Lung microvascular endothelial cell (primary cell): ENCODE measurements at regions not wholly inside any gene's neighbourhood (a gene's known extent, or its start where the extent isn't known, plus 50 kb on each side); places are given as distances from the start of the nearest gene placed in this dataset.
A peak's percentile ranks its signal among the peaks of the same experiment; 100 is the strongest.
"Not testable (repeated sequence)": the region's sequence is repeated elsewhere in the genome, so short reads cannot be mapped to it uniquely, and the experiment has no call there.

Experiments
- DNase-seq, 2 donors: peaks; one replicate each; pipeline versions ENCODE4 v3.0.0 to v3.0.0-alpha.2; 2010; ENCODE audit warnings: low read depth in 2 of 2

GRCh38 chr6:146931214-146931613, 273.0 kb upstream of the STXBP5 start:
- peak in 1 of 2 donors; percentile 2 for DNase-seq

DNA sequence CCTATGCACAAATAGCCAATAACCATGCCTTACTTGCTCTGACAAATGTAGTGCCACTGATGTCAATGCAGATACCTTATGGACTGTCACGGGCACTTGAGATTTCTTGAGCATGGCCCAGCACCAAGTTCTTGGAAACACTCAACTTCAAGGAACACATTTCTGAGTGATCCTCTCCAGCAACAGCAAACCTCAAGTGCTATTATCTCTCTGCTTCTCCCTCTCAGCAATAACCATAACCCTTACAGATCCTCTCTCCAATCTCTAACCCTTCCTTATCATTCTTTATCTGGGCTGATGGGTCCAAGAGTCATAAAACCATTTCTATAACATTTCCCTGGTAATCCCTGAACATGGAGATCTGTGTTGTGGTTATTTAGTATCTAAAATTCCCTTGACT, 266.9 kb upstream of the STXBP5 start:
- no peak for DNase-seq

- no peak for DNase-seq
Observed at GRCh38 chr6:146938266-146938665, 266.0 kb upstream of the STXBP5 start.

DNA sequence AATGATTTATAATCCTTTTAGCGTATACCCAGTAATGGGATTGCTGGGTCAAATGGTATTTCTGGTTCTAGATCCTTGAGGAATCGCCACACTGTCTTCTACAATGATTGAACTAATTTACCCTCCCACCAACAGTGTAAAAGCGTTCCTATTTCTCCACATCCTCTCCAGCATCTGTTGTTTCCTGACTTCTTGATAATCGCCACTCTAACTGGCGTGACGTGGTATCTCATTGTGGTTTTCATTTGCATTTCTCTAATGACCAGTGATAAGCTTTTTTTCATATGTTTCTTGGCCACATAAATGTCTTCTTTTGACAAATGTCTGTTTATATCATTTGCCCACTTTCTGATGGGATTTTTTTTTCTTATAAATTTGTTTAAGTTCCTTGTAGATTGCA, 264.8 kb upstream of the STXBP5 start:
- not testable (repeated sequence) for DNase-seq

GRCh38 chr6:146943664-146944063, 260.6 kb upstream of the STXBP5 start:
- DNase-seq: no peak

DNA sequence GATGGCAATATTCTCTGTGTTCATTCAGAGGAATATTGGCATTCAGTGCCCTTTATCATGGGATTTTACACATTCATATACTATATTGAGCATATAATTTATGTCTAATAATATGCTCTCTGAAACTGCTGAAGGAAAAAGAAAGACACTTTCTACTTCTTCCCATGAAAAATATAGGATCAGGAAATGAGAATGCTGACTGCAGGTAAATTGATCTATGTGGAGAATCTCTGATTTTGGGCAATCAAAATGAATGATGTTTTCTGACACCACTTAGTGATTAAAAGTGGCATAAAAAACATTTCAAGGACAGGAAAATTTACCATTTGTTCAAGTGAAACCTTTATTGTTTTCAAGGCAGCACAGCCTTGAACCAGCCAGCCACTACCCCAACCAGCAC, 260.1 kb upstream of the STXBP5 start:
- DNase-seq: no peak

DNA sequence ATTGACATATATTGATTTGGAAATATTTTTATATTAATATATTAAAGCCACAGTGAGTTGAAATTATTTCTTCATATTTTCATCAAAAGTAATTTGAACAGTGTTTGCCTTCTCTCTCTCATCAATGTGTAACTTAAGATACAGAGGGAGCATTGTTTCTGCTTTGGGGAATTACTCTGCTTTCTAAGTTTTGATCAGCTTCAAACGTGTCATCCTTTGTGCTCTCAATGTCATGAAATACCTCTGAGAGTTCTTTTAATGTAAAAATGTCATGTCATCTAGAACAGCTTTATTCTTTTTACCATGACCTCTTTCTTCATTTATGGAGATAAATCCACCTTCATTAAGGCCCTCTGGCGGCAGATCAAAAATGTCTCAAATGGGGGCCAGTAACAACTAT, 259.4 kb upstream of the STXBP5 start:
- no peak for DNase-seq

DNA sequence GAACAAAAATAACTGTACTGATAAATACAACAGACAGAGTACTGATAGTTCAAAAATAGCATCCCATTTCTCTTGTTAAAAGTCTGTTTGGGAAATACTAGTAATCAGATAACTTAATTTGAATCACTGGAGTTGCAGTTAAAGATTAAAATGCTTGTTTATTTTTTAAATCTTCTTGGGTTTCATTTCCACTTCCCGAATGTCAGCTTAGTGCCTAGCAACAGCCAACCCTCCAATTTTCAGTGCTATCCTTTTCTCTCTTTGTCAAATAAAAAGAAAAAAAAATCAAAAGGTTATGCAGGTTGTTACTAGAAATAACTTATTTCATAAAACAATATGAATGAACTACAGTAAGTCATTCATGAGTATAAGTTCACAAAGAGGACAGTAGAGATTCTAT, 257.7 kb upstream of the STXBP5 start:
- DNase-seq: no peak

DNA sequence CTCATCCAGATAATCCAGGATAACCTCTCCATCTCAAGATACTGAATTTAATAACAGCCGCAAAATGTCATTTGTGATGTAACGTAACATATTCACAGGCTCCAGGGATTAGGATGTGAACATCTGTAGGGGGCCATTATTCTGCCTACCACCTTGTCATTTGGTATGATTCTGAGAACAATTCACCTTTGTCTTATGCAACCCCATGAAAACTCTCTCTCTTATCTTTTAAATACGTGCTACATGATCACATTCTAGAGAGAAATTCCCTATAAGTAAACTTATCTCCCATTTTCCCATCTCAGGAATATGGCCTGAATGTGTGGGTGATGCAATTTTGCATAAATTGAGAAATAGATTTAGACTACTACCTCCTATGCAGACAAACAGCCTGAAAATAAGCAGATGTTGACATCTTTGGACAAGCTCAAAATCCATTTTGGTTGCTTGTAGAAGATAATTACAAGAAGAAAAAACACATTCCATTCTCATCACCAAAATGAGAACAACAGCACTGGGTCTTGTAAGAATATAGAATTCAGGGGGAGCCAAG, 255.4 kb upstream of the STXBP5 start:
- no peak for DNase-seq

DNA sequence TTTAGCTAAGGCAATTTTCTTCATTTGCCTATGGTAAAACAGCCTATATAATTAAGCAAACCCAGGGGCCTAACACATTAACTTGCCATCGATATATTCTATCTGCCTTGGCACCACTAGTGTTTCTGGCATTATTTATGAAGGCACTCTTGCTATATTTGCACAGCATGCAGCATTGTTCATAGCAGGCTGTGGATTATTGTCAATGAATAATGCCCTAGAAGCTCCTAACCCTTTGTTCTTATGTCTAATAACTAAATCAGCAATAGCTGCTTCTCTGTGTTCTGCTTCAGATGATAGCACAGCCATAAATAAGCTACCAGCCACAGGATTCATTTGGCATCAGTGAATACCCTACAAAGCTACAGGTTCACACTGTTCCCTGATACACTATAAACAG, 254.8 kb upstream of the STXBP5 start:
- no peak for DNase-seq

DNA sequence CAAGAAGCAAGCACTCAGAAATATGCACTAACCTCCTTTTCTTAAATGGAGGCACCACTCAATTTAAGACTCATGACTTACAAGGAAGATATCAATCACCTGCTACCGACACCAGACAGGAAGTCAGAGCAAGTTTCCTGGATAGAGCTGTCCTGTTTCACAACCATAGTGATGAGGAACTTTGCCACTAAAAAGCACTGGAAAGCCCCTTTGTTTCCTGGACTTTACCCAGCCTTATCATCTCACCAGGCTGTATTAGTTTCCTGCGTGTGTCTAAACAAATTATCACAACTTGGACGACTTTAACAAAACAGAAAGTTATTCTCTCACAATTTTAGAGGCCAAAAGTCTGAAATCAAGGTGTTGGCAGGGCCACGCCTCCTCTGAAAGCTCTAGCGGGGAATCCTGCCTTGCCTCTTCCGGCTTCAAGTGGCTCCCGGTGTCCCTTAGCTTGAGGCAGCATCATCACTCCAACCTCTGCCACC, 253.8 kb upstream of the STXBP5 start:
- peak; percentile 45 to 90 for DNase-seq

GRCh38 chr6:146955570-146955969, 248.6 kb upstream of the STXBP5 start:
- no peak for DNase-seq

DNA sequence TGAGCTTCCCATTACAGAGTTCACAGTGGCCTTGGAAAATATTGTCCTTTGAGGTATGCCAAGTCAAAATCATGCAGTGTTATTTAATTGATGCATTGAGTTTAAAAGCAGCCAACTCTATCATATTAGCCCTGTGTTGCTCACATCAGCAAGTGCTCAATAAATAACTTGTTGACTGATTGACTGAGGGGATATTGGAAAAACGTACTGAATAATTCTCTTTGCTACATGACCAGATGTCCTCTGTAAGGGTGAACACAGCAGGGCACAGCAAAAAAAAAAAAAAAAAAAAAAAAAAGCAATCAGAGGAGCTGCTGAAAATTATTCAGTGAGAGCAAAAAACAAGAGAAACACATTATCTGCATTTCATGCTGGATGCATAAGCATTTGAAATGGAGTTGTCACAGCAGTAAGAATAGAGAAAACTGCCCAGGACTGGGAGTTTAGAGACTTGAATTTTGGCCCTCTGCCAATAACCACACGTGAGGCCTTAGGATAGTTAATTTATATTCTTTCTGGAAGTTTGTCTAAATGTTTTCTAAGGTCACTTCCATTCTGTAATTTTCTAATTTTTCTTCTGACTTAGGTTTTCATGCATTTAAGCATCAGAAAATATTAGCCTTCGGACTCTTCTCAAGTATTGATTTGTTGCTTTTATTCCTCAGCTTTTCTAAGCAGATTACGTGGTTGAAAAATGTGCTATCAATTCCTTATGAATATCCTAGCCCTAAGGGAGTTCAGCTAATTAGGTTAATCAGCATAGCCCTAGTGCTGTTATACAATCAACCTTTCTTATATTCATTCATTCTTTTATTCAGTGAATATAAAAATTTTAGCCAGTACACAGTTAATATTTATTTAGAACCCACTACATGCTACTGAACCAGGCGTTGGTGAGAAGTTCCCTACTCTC, 246.8 kb upstream of the STXBP5 start:
- DNase-seq: peak in 1 of 2 donors; percentile 7

DNA sequence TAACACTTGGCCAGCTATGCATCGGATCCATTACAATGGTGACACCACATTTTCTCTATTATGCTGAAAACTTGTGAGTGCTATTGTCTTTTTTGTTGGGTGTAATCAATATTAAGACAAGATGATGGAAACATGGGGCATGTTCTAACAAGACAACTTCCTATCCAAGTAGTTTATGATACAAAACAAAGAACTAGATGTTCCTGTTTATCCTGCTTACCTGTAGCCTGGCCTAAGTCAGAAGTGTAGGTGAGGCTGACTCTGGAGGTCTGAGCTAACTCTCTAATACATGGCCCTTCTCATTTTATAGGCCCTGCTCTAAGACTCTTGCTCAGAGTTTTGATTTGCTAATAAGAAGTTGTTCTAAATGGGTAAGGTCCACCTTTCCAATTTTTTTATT, 242.4 kb upstream of the STXBP5 start:
- no peak for DNase-seq

- peak in 1 of 2 donors; percentile 79 for DNase-seq
Observed at GRCh38 chr6:146962329-146962728, 241.9 kb upstream of the STXBP5 start.

DNA sequence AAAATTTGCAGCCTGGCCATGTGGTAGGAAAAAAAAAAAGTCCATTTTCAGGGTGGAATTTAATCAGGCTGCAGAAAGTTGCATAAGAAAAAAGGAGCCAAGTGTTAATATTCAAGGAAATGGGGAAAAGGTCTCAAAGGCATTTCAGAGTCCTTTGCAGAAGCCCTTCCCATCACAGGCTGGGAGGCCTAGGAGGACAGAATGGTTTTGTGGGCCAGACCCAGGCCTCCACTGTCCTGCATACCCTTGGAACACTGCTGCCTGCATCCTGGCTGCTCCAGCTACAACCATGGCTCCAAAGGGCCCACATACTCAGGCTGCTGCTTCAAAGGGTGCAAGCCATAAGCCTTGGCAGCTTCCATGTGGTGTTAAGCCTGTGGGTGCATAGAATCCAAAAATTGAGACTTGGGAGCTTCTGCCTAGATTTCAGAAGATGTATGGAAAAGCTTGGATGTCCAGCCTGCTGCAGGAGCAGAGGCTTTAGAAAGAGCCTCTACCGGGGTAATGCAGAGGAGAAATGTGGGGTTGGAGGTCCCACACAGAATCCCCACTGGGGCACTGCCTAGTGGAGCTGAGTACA, 239.0 kb upstream of the STXBP5 start:
- DNase-seq: no peak

DNA sequence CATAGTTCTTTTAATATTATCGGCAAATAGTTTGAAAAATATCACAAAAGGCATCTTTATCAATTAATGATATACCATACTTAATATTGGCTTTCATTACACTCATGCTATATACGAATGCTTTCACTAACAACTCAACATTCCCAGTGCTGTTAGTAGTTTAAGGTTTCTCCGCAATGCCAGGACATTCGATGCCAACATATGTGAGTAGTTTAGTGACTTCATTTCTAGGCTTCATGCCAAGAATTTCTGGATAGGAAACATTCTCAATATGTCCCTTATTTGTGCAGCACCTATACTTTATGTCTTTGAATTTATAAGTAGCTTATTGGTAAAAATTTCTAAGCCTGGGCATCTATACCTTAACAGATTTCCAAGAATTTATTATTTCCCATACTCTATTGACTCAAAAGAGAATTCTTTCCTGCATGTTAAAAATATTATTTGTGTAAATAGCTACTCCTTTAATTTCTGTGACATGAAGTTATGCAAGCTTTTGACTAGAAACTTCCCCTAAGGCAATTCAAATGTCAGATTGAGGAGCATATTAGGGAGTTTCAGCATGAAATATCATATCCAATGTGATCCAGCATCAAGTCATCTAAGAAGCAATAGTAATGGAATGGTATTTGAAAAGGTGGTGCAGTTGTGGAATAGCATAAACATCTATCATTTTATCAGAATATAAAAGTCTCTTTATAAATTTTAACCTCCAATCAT, 236.0 kb upstream of the STXBP5 start:
- peak; percentile 69 to 77 for DNase-seq

GRCh38 chr6:146972546-146972945, 231.7 kb upstream of the STXBP5 start:
- no peak for DNase-seq

- no peak for DNase-seq
Observed at GRCh38 chr6:146974351-146974750, 229.9 kb upstream of the STXBP5 start.

DNA sequence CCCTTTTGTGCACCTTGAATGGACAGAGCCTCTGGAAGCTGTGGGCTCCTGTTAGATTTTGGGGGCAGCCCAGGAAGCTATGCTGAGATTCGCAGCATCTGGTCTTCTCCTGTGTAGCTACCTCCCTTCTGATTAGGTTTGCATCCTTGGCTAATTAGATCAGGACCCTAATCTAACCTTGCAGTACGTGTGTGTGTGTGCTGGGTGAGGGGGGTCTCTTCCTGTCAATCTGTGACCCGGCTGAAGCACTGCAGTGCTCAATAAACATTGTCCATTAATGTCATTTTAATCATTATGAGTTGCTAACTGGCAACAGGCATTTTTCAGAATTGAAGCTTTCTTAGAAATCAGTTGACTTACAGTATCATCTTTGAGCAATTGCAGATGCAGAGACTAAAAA, 229.1 kb upstream of the STXBP5 start:
- no peak for DNase-seq

- no peak for DNase-seq
Observed at GRCh38 chr6:146980900-146981329, 223.3 kb upstream of the STXBP5 start.

DNA sequence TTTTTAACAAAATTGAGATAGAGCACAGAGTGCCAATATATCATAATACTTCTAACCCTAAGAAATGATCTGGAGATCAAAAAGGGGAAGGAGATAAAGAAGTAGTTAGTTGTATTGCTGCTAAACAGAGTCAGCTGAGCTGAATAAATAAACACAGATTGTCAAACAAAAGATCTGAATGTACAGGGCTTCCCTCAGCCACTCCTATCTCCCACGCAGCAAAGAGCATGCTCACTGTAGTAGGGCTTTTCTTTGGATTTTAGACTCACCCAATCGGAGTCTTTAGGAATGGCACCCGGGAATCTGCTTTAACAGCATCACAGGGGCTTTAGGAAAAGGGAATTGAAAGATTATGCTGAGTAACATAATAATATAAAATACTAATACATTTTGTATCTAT, 222.2 kb upstream of the STXBP5 start:
- no peak for DNase-seq
